KOPT-K1 (cell line): ENCODE measurements at regions not wholly inside any gene's neighbourhood (a gene's known extent, or its start where the extent isn't known, plus 50 kb on each side); places are given as distances from the start of the nearest gene placed in this dataset.

ENCODE experiments used
- H3K27ac ChIP-seq: fragments of 200-600 bp; sonication (generic); 2 replicates; pipeline ENCODE4 v1.5.1; 2016; ENCODE audit warnings: antibody characterized with exemption, mild to moderate bottlenecking, low read depth, low read length; ENCODE audit not compliant: poor library complexity, severe bottlenecking
- H3K36me3 ChIP-seq: fragments of 200-600 bp; sonication (generic); 2 replicates; pipeline ENCODE4 v1.5.1; 2017; ENCODE audit warnings: antibody characterized with exemption, mild to moderate bottlenecking, low read length, moderate library complexity; ENCODE audit not compliant: insufficient read depth
- H3K9me3 ChIP-seq: fragments of 200-600 bp; sonication (generic); 2 replicates; pipeline ENCODE4 v1.5.1; 2017; ENCODE audit warnings: antibody characterized with exemption, low read length, mild to moderate bottlenecking; ENCODE audit not compliant: insufficient read depth, poor library complexity, severe bottlenecking

- Histone ChIP-seq H3K27ac (no peak overlapping the region), H3K9me3 (no peaks in the 10 kb centered on the region)
These were observed 937.7 kb downstream of the CDH11 start for GRCh38 chr16:64184156-64184555.

GRCh38 chr16:64182985-64183384 is 938.9 kb downstream of the CDH11 start:
- H3K36me3 ChIP-seq = no peaks in the 10 kb centered on the region
- no peak overlapping the region for H3K27ac ChIP-seq
- H3K9me3 ChIP-seq = peaks cover 8% of the 10 kb centered on the region

More at GRCh38 chr16:64184156-64184555, 937.7 kb downstream of the CDH11 start:
- H3K36me3 ChIP-seq = no peaks in the 10 kb centered on the region

- H3K36me3 ChIP-seq = no peaks in the 10 kb centered on the region
- H3K27ac ChIP-seq = no peak overlapping the region
- peaks cover 10% of the 10 kb centered on the region for H3K9me3 ChIP-seq
These were observed 940.5 kb downstream of the CDH11 start for GRCh38 chr16:64181271-64181925.

GRCh38 chr16:64180136-64180900 is 941.5 kb downstream of the CDH11 start:
- Histone ChIP-seq H3K36me3 (no peaks in the 10 kb centered on the region), H3K9me3 (peaks cover 10% of the 10 kb centered on the region), H3K27ac (no peak overlapping the region)

GRCh38 chr16:64174327-64174726 is 947.5 kb downstream of the CDH11 start:
- Histone ChIP-seq H3K9me3 (peaks cover 10% of the 10 kb centered on the region), H3K36me3 (no peaks in the 10 kb centered on the region), H3K27ac (no peak overlapping the region)

- no peaks in the 10 kb centered on the region for H3K36me3 ChIP-seq
- no peaks in the 10 kb centered on the region for H3K9me3 ChIP-seq
- no peak overlapping the region for H3K27ac ChIP-seq
These were observed 949.2 kb downstream of the CDH11 start for GRCh38 chr16:64172652-64173051.

- no peak overlapping the region for H3K27ac ChIP-seq
- H3K9me3 ChIP-seq = no peaks in the 10 kb centered on the region
- H3K36me3 ChIP-seq = no peaks in the 10 kb centered on the region
These were observed 949.6 kb downstream of the CDH11 start for GRCh38 chr16:64172226-64172625.

- no peaks in the 10 kb centered on the region for H3K9me3 ChIP-seq
- H3K27ac ChIP-seq = no peak overlapping the region
- no peaks in the 10 kb centered on the region for H3K36me3 ChIP-seq
These were observed 950.2 kb downstream of the CDH11 start for GRCh38 chr16:64171632-64172031.

- Histone ChIP-seq H3K9me3 (no peaks in the 10 kb centered on the region), H3K27ac (no peak overlapping the region), H3K36me3 (no peaks in the 10 kb centered on the region)
These were observed 953.5 kb downstream of the CDH11 start for GRCh38 chr16:64168371-64168770.

GRCh38 chr16:64167936-64168335 is 953.9 kb downstream of the CDH11 start:
- Histone ChIP-seq H3K36me3 (no peaks in the 10 kb centered on the region), H3K9me3 (no peaks in the 10 kb centered on the region), H3K27ac (no peak overlapping the region)

GRCh38 chr16:64165368-64165767 is 956.5 kb downstream of the CDH11 start:
- no peaks in the 10 kb centered on the region for H3K36me3 ChIP-seq
- no peak overlapping the region for H3K27ac ChIP-seq
- no peaks in the 10 kb centered on the region for H3K9me3 ChIP-seq

- H3K36me3 ChIP-seq = no peaks in the 10 kb centered on the region
- no peak overlapping the region for H3K27ac ChIP-seq
- H3K9me3 ChIP-seq = no peaks in the 10 kb centered on the region
These were observed 959.1 kb downstream of the CDH11 start for GRCh38 chr16:64162613-64163375.

GRCh38 chr16:64159976-64160375 is 961.9 kb downstream of the CDH11 start:
- no peaks in the 10 kb centered on the region for H3K9me3 ChIP-seq
- no peaks in the 10 kb centered on the region for H3K36me3 ChIP-seq
- no peak overlapping the region for H3K27ac ChIP-seq

GRCh38 chr16:64158941-64159588 is 962.8 kb downstream of the CDH11 start:
- Histone ChIP-seq H3K9me3 (no peaks in the 10 kb centered on the region), H3K27ac (no peak overlapping the region), H3K36me3 (no peaks in the 10 kb centered on the region)

GRCh38 chr16:64153718-64154117 is 968.1 kb downstream of the CDH11 start:
- no peaks in the 10 kb centered on the region for H3K36me3 ChIP-seq
- H3K9me3 ChIP-seq = no peaks in the 10 kb centered on the region
- no peak overlapping the region for H3K27ac ChIP-seq
